Aorta (tissue), 5 donors: ENCODE measurements at regions not wholly inside any gene's neighbourhood (a gene's known extent, or its start where the extent isn't known, plus 50 kb on each side); places are given as distances from the start of the nearest gene placed in this dataset.
"Not testable (repeated sequence)": the region's sequence is repeated elsewhere in the genome, so short reads cannot be mapped to it uniquely, and the experiment has no call there.

ENCODE experiments used
- ATAC-seq: fragments of 200-7000 bp; cut with Tn5 transposase; one replicate; pipeline ENCODE4 v1.9.1; 2022; ENCODE audit warnings: moderate library complexity; ENCODE audit not compliant: low FRiP score
- DNase-seq, 2 donors: peaks; one replicate each; pipeline ENCODE4 v3.0.0-alpha.2; 2020
- H3K27ac ChIP-seq, 2 donors: one replicate each; pipeline ENCODE4 v1.5.1; 2013; ENCODE audit warnings: low read length in 2 of 2, mild to moderate bottlenecking in 2 of 2, moderate library complexity in 2 of 2, control low read depth in 1 of 2, inconsistent platforms in 1 of 2, low read depth in 1 of 2
- H3K27me3 ChIP-seq, 2 donors: one replicate each; pipeline ENCODE4 v1.6.1; 2013; ENCODE audit warnings: control low read depth in 1 of 2, low read length in 1 of 2, mild to moderate bottlenecking in 1 of 2, moderate library complexity in 1 of 2; ENCODE audit not compliant: insufficient read depth in 2 of 2, control insufficient read depth in 1 of 2
- H3K36me3 ChIP-seq, 2 donors: one replicate each; pipeline ENCODE4 v1.6.1; 2013; ENCODE audit warnings: control low read depth in 1 of 2, low read length in 1 of 2, mild to moderate bottlenecking in 1 of 2; ENCODE audit not compliant: insufficient read depth in 2 of 2, control insufficient read depth in 1 of 2
- H3K4me1 ChIP-seq, 2 donors: one replicate each; pipeline ENCODE4 v1.6.1; 2013; ENCODE audit warnings: low read length in 2 of 2, control low read depth in 1 of 2, mild to moderate bottlenecking in 1 of 2, moderate library complexity in 1 of 2; ENCODE audit not compliant: insufficient read depth in 2 of 2, control insufficient read depth in 1 of 2
- H3K4me3 ChIP-seq, 2 donors: one replicate each; pipeline ENCODE4 v1.5.1; 2013; ENCODE audit warnings: low read length in 2 of 2, control low read depth in 1 of 2, mild to moderate bottlenecking in 1 of 2
- H3K9me3 ChIP-seq: one replicate; pipeline ENCODE4 v1.6.1; 2013; ENCODE audit warnings: mild to moderate bottlenecking, low read length; ENCODE audit not compliant: control insufficient read depth
- WGBS, 2 donors: extraction: QIAGEN DNeasy Blood & Tissue Kit; methylation state at CpG; one replicate each; pipeline ENCODE4 v1.1.7; 2013; 5-methylcytosine and 5-hydroxymethylcytosine counted together
- intact Hi-C, 2 donors: fragments of 100-400 bp; cut with DNase I; formaldehyde crosslinking; loops; one replicate each; pipeline versions ENCODE4 v1.14.2 to v1.15.0; 2022
- donor health status: healthy with polysubstance abuse.
- donor health status: Bipolar disorder and iron deficiency.
- donor health status: DM: no; HTN: no; CAD: no.
- donor health status: DM: no; HTN: no; CAD: no.
- donor health status: DM: yes; HTN: yes; CAD: no.

DNA sequence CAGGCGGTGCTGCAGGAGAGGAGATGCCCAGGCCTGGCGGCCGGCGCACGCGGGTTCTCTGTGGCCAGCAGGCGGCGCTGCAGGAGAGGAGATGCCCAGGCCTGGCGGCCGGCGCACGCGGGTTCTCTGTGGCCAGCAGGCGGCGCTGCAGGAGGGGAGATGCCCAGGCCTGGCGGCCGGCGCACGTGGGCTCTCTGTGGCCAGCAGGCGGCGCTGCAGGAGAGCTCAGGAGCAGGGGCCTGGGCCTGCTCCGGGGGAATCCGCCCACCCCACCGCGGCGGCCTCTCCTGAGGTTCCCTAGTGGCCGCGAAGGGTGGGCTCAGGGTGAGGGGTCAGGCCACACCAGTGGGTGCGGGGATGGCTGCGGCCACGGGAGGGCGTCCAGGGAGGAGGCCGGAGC is 75.9 kb downstream of the OR4F16 start:
- H3K4me3 ChIP-seq, DNase-seq, H3K27ac ChIP-seq, H3K9me3 ChIP-seq, intact Hi-C loops, H3K36me3 ChIP-seq, H3K27me3 ChIP-seq, ATAC-seq, H3K4me1 ChIP-seq: not testable (repeated sequence)
- 73 to 92% methylated on average over 4 to 16 of the region's 33 CpGs for WGBS, 2 donors

GRCh38 chr1:609161-609560 is 77.3 kb downstream of the OR4F16 start:
- ATAC-seq, H3K27me3 ChIP-seq: not testable (repeated sequence)

GRCh38 chr1:605279-605678 is 81.2 kb downstream of the OR4F16 start:
- WGBS, 2 donors = 44 to 46% methylated on average over 16 to 23 of the region's 27 CpGs
- DNase-seq = peak; percentile 38 to 47
- ATAC-seq, H3K27me3 ChIP-seq, H3K27ac ChIP-seq, H3K9me3 ChIP-seq, H3K4me1 ChIP-seq, intact Hi-C loops, H3K4me3 ChIP-seq, H3K36me3 ChIP-seq: not testable (repeated sequence)

More at GRCh38 chr1:609161-609560, 77.3 kb downstream of the OR4F16 start:
- H3K9me3 ChIP-seq, DNase-seq, H3K36me3 ChIP-seq, H3K4me1 ChIP-seq, H3K27ac ChIP-seq, H3K4me3 ChIP-seq, intact Hi-C loops: not testable (repeated sequence)
- WGBS, 2 donors = 78 to 84% methylated on average over 7 to 11 of the region's 24 CpGs

DNA sequence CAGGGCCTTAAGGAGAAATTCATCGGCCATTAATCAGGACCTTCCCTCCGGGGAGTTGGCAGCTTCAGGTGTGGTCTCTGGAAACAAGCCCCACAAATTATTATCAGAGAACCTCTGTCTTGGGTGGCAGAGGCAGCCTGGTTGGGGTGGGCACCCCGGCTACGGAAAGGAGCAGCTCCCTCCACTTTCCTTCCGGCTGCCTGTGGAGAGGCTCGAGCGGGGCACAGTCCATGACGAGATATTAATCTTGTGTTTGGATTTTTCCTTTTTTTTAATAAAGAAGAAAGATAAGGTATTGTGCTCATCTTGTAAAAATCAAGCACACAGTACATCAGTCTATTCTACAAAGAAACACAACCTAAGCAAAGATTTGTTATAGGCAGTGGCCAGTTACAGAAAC is 98.2 kb downstream of the OR4F16 start:
- ATAC-seq, H3K27ac ChIP-seq, H3K4me3 ChIP-seq, H3K4me1 ChIP-seq, H3K27me3 ChIP-seq, intact Hi-C loops, H3K36me3 ChIP-seq, H3K9me3 ChIP-seq: not testable (repeated sequence)
- peak in 1 of 2 donors; percentile 48 for DNase-seq
- 89 to 91% methylated on average over 6 of the region's 8 CpGs for WGBS, 2 donors

DNA sequence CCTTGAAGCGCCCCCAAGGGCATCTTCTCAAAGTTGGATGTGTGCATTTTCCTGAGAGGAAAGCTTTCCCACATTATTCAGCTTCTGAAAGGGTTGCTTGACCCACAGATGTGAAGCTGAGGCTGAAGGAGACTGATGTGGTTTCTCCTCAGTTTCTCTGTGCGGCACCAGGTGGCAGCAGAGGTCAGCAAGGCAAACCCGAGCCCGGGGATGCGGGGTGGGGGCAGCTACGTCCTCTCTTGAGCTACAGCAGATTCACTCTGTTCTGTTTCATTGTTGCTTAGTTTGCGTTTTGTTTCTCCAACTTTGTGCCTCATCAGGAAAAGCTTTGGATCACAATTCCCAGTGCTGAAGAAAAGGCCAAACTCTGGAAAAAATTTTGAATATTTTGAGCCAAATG is 100.5 kb downstream of the OR4F16 start:
- H3K4me1 ChIP-seq, H3K9me3 ChIP-seq, intact Hi-C loops, ATAC-seq, H3K27ac ChIP-seq, H3K4me3 ChIP-seq, H3K36me3 ChIP-seq, H3K27me3 ChIP-seq: not testable (repeated sequence)
- DNase-seq = peak; percentile 67 to 91
- WGBS, 2 donors = 4 to 7% methylated on average over 5 to 6 of the region's 7 CpGs
